ENCODE measurements at regions not wholly inside any gene's neighbourhood (a gene's known extent, or its start where the extent isn't known, plus 50 kb on each side); places are given as distances from the start of the nearest gene placed in this dataset.

DNA sequence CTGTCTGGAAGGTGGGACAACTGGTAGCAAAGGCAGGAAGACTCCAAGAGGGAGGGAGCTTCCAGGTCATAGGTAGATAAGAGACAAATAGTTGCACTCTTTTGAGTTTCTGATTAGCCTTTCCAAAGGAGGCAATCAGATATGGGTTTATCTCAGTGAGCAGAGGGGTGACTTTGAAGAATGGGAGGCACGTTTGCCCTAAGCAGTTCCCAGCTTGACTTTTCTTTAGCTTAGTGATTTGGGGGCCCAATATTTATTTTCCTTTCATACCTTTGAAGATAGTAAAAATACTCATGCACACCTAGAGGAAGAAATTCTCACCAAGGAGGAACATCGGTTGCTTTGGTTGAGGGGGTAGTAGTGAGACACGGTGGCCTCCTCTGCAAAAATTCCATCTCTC is 212.1 kb upstream of the SVIL start:
- WGBS (ENCODE audit: low lambda C conversion rate) = 93% methylated on average over 3 of the region's 3 CpGs
- no peaks in the 10 kb centered on the region for H3K27me3 ChIP-seq (ENCODE audit: insufficient read depth)
- CTCF ChIA-PET = interaction anchor here (1.3 kb wide), 2 partner anchors 14 to 112 kb away, joined by 3 read pairs; no protein-coding TSS in a partner anchor

More for the DNA sequence above, 212.1 kb upstream of the SVIL start:
- Histone ChIP-seq H3K27ac (ENCODE audit: low read depth in 2 of 2, low read length in 1 of 2) (no peak overlapping the region), H2AFZ (ENCODE audit: low read depth) (no peak overlapping the region), H3K4me3 (ENCODE audit: low read depth in 2 of 2, low read length in 1 of 2) (no peak overlapping the region), H3K9me3 (no peaks in the 10 kb centered on the region), H3K36me3 (replicated peaks in 1 of 2; ENCODE audit: control insufficient read depth in 1 of 2, insufficient read depth in 2 of 2, low read length in 1 of 2) (no peaks in the 10 kb centered on the region), H3K9ac (no peak overlapping the region), H3F3A (replicated peaks; ENCODE audit: insufficient read depth) (peaks cover 10% of the 10 kb centered on the region), H3K9me2 (no peaks in the 10 kb centered on the region), H3K79me2 (ENCODE audit: insufficient read depth) (no peaks in the 10 kb centered on the region), H3K4me2 (no peak overlapping the region), H3K4me1 (ENCODE audit: control insufficient read depth in 1 of 2, insufficient read depth in 2 of 2, low read depth in 1 of 2, low read length in 1 of 2) (peaks cover 8 to 13% of the 10 kb centered on the region in 2 experiments; a peak in 3 of 4 replicates), H4K20me1 (ENCODE audit: insufficient read depth) (no peaks in the 10 kb centered on the region)
- POLR2A ChIA-PET = no interaction called here
- TF ChIP-seq EP300 (IDR thresholded peaks at IDR 0.05; ENCODE audit: borderline replicate concordance in 1 of 2, low read depth in 1 of 2, low read length in 1 of 2) = no peak
- no peak for TF ChIP-seq YY1 (IDR thresholded peaks at IDR 0.05; ENCODE audit: low read depth)
- no peak for TF ChIP-seq MEF2A (IDR thresholded peaks at IDR 0.05; ENCODE audit: borderline replicate concordance, low read depth)
- TF ChIP-seq SIN3A (IDR thresholded peaks at IDR 0.05; ENCODE audit: borderline replicate concordance, low read depth, low read length) = no peak
- TF ChIP-seq REST (IDR thresholded peaks at IDR 0.05; ENCODE audit: low read depth, low read length) = no peak
- no peak for TF ChIP-seq FOXM1 (IDR thresholded peaks at IDR 0.05; ENCODE audit: low read depth)
- TF ChIP-seq TAF1 (IDR thresholded peaks at IDR 0.05; ENCODE audit: borderline replicate concordance, low read depth, low read length) = no peak
- TF ChIP-seq RCOR1 (IDR thresholded peaks at IDR 0.05; ENCODE audit: low read length) = no peak
- TF ChIP-seq JUND (IDR thresholded peaks at IDR 0.05) = no peak
- no peak for TF ChIP-seq GABPA (IDR thresholded peaks at IDR 0.05; ENCODE audit: low read depth)
- TF ChIP-seq EZH2phosphoT487 (IDR thresholded peaks at IDR 0.05; ENCODE audit: borderline replicate concordance, low read depth) = no peak
- no peak for TF ChIP-seq NFIC (IDR thresholded peaks at IDR 0.05; ENCODE audit: borderline replicate concordance)
- TF ChIP-seq GATA2 (CRISPR knock-in tag; IDR thresholded peaks at IDR 0.05) = no peak
- TF ChIP-seq SMC3 (IDR thresholded peaks at IDR 0.05; ENCODE audit: low read depth, low read length) = no peak
- TF ChIP-seq PBX3 (IDR thresholded peaks at IDR 0.05) = no peak
- no peak for DNase-seq

Data from SK-N-SH (cell line).